ENCODE measurements at regions not wholly inside any gene's neighbourhood (a gene's known extent, or its start where the extent isn't known, plus 50 kb on each side); places are given as distances from the start of the nearest gene placed in this dataset.

DNA sequence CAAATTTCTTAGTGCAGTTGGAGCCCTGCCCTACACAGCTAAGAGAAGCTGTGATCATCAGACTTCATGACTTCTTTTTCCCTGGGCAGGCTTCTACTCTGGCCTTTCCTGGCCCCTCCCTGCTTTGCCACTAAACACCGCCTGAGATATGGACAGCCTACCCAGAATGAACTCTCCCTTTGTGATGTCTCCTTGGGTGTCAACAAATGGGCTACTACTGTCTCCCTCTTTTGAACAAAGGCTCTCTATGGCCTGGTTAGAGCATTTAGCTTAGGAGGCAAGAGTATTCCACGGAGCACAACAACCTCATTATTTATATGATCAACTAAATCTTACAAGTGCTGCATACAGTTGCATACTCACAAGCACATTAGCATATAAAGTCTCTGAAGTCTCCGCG lies 127.6 kb upstream of the HCCS start:
- TF ChIP-seq, protein P1, sequence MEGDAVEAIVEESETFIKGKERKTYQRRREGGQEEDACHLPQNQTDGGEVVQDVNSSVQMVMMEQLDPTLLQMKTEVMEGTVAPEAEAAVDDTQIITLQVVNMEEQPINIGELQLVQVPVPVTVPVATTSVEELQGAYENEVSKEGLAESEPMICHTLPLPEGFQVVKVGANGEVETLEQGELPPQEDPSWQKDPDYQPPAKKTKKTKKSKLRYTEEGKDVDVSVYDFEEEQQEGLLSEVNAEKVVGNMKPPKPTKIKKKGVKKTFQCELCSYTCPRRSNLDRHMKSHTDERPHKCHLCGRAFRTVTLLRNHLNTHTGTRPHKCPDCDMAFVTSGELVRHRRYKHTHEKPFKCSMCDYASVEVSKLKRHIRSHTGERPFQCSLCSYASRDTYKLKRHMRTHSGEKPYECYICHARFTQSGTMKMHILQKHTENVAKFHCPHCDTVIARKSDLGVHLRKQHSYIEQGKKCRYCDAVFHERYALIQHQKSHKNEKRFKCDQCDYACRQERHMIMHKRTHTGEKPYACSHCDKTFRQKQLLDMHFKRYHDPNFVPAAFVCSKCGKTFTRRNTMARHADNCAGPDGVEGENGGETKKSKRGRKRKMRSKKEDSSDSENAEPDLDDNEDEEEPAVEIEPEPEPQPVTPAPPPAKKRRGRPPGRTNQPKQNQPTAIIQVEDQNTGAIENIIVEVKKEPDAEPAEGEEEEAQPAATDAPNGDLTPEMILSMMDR (conservative IDR thresholded peaks at IDR 0.05; ENCODE audit: low read length): no peak
- TF ChIP-seq EZH2phosphoT487 (IDR thresholded peaks at IDR 0.05; ENCODE audit: borderline replicate concordance): no peak
